ENCODE measurements at regions not wholly inside any gene's neighbourhood (a gene's known extent, or its start where the extent isn't known, plus 50 kb on each side); places are given as distances from the start of the nearest gene placed in this dataset.

GRCh38 chr1:178577882-178578281 lies 65.0 kb downstream of the TEX35 start:
- no peak overlapping the region for H3K4me3 ChIP-seq (ENCODE audit: low read depth, low read length)
- CTCF ChIA-PET: interaction anchor here (1.3 kb wide), 1 partner anchor 35 kb away, joined by 3 read pairs; no protein-coding TSS in a partner anchor
- no peaks in the 10 kb centered on the region for H3K9me3 ChIP-seq (ENCODE audit: control insufficient read depth, insufficient read depth, low read depth, low read length)
- 0 out of 2 replicates have a peak, but pooled peaks cover 3% of the 10 kb centered on the region for H3K4me1 ChIP-seq (ENCODE audit: control insufficient read depth, insufficient read depth, low read length)
- POLR2A ChIA-PET: no interaction called here
- no peak for TF ChIP-seq ZBTB6 (tag by site-specific recombination; IDR thresholded peaks at IDR 0.05)
- TF ChIP-seq ZNF776 (tag by site-specific recombination; IDR thresholded peaks at IDR 0.05; ENCODE audit: borderline replicate concordance): no peak
- TF ChIP-seq, protein P1, sequence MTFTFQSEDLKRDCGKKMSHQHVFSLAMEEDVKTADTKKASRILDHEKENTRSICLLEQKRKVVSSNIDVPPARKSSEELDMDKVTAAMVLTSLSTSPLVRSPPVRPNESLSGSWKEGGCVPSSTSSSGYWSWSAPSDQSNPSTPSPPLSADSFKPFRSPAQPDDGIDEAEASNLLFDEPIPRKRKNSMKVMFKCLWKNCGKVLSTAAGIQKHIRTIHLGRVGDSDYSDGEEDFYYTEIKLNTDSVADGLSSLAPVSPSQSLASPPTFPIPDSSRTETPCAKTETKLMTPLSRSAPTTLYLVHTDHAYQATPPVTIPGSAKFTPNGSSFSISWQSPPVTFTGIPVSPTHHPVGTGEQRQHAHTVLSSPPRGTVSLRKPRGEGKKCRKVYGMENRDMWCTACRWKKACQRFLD (tag by site-specific recombination; IDR thresholded peaks at IDR 0.05): no peak
- H3K36me3 ChIP-seq (ENCODE audit: control insufficient read depth in 2 of 2, insufficient read depth in 1 of 2, low read length in 2 of 2): no peaks in the 10 kb centered on the region
- H3K27ac ChIP-seq (ENCODE audit: extremely low read depth, low read depth, low read length): no peak overlapping the region

- H3K4me3 ChIP-seq (ENCODE audit: low read depth, low read length): no peak overlapping the region
- H3K36me3 ChIP-seq (ENCODE audit: control insufficient read depth in 2 of 2, insufficient read depth in 1 of 2, low read length in 2 of 2): no peaks in the 10 kb centered on the region
- TF ChIP-seq ZNF214 (tag by site-specific recombination; IDR thresholded peaks at IDR 0.05; ENCODE audit: borderline replicate concordance): no peak
- no peak for TF ChIP-seq ZNF623 (tag by site-specific recombination; IDR thresholded peaks at IDR 0.05)
- H3K27ac ChIP-seq (ENCODE audit: extremely low read depth, low read depth, low read length): no peak overlapping the region
- POLR2A ChIA-PET: no interaction called here
- H3K4me1 ChIP-seq (ENCODE audit: control insufficient read depth, insufficient read depth, low read length): 0 out of 2 replicates have a peak, but pooled peaks cover 3% of the 10 kb centered on the region
- H3K9me3 ChIP-seq (ENCODE audit: control insufficient read depth, insufficient read depth, low read depth, low read length): no peaks in the 10 kb centered on the region
- CTCF ChIA-PET: interaction anchor here (0.6 kb wide), 1 partner anchor 1237 kb away, joined by 3 read pairs; no protein-coding TSS in a partner anchor
Observed at GRCh38 chr1:178578541-178578940, 65.6 kb downstream of the TEX35 start.

DNA sequence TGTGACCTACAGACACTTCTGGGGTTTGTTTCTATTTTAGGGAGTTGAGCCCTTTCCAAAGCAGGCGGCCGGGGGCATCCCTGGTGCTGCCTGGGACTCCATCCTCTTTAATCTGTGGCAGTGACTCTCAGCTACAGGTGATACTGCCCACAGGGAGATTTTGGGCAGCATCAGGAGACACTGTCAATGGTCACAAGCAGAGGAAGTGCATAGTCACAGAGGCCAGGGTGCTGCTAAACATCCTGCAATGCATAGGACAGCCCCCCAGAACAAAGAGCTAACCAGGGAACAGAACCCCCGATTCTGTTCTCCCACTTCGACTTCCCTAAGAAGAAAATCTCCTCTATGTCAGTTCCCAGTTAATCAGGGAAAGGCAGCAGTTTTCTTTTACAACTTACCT lies 66.2 kb downstream of the TEX35 start:
- Histone ChIP-seq H3K36me3 (ENCODE audit: control insufficient read depth in 2 of 2, insufficient read depth in 1 of 2, low read length in 2 of 2) (no peaks in the 10 kb centered on the region), H3K4me3 (ENCODE audit: low read depth, low read length) (no peak overlapping the region), H3K27ac (ENCODE audit: extremely low read depth, low read depth, low read length) (no peak overlapping the region), H3K9me3 (ENCODE audit: control insufficient read depth, insufficient read depth, low read depth, low read length) (no peaks in the 10 kb centered on the region), H3K4me1 (ENCODE audit: control insufficient read depth, insufficient read depth, low read length) (0 out of 2 replicates have a peak, but pooled peaks cover 3% of the 10 kb centered on the region)
- CTCF ChIA-PET: interaction anchor here (0.6 kb wide), 1 partner anchor 1236 kb away, joined by 3 read pairs; no protein-coding TSS in a partner anchor
- POLR2A ChIA-PET: no interaction called here
- TF ChIP-seq ZNF530 (tag by site-specific recombination; IDR thresholded peaks at IDR 0.05; ENCODE audit: low read depth) (no peak), ZNF501 (tag by site-specific recombination; IDR thresholded peaks at IDR 0.05) (no peak), ZNF626 (tag by site-specific recombination; IDR thresholded peaks at IDR 0.05) (no peak), ZNF132 (tag by site-specific recombination; IDR thresholded peaks at IDR 0.05; ENCODE audit: borderline replicate concordance) (no peak), ZNF610 (tag by site-specific recombination; IDR thresholded peaks at IDR 0.05; ENCODE audit: borderline replicate concordance) (no peak), BCL11A (tag by site-specific recombination; IDR thresholded peaks at IDR 0.05; ENCODE audit: low read depth) (no peak), ZSCAN30 (tag by site-specific recombination; IDR thresholded peaks at IDR 0.05) (no peak), YY1 (tag by site-specific recombination; IDR thresholded peaks at IDR 0.05) (no peak)
- TF ChIP-seq, protein P2, sequence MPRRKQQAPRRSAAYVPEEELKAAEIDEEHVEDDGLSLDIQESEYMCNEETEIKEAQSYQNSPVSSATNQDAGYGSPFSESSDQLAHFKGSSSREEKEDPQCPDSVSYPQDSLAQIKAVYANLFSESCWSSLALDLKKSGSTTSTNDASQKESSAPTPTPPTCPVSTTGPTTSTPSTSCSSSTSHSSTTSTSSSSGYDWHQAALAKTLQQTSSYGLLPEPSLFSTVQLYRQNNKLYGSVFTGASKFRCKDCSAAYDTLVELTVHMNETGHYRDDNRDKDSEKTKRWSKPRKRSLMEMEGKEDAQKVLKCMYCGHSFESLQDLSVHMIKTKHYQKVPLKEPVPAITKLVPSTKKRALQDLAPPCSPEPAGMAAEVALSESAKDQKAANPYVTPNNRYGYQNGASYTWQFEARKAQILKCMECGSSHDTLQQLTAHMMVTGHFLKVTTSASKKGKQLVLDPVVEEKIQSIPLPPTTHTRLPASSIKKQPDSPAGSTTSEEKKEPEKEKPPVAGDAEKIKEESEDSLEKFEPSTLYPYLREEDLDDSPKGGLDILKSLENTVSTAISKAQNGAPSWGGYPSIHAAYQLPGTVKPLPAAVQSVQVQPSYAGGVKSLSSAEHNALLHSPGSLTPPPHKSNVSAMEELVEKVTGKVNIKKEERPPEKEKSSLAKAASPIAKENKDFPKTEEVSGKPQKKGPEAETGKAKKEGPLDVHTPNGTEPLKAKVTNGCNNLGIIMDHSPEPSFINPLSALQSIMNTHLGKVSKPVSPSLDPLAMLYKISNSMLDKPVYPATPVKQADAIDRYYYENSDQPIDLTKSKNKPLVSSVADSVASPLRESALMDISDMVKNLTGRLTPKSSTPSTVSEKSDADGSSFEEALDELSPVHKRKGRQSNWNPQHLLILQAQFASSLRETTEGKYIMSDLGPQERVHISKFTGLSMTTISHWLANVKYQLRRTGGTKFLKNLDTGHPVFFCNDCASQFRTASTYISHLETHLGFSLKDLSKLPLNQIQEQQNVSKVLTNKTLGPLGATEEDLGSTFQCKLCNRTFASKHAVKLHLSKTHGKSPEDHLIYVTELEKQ (tag by site-specific recombination; IDR thresholded peaks at IDR 0.05; ENCODE audit: borderline replicate concordance): no peak

Data from HEK293 (cell line).